GM23338 (cell line): ENCODE measurements at regions not wholly inside any gene's neighbourhood (a gene's known extent, or its start where the extent isn't known, plus 50 kb on each side); places are given as distances from the start of the nearest gene placed in this dataset.
"Not testable (repeated sequence)": the region's sequence is repeated elsewhere in the genome, so short reads cannot be mapped to it uniquely, and the experiment has no call there.

ENCODE experiments used
- ATAC-seq: fragments of 200-7000 bp; cut with Tn5 transposase; 3 replicates; pipeline ENCODE4 v1.9.1; 2020
- DNase-seq: peaks from one replicate; pipeline ENCODE4 v3.0.0-alpha.2; 2015; ENCODE audit warnings: low spot score
- H2AFZ ChIP-seq: fragments of 200-600 bp; sonication (generic); 2 replicates; pipeline ENCODE4 v1.8.0; 2016; ENCODE audit warnings: antibody characterized with exemption, mild to moderate bottlenecking, moderate library complexity
- H3F3A ChIP-seq: fragments of 200-600 bp; sonication (generic); replicated peaks from 2 replicates; pipeline ENCODE4 v1.8.0; 2017; ENCODE audit warnings: antibody characterized with exemption, mixed run types, low read depth
- H3K27ac ChIP-seq: fragments of 200-600 bp; sonication (generic); 2 replicates; pipeline ENCODE4 v1.6.1; 2016; ENCODE audit warnings: low read depth
- H3K27me3 ChIP-seq: fragments of 200-600 bp; sonication (generic); 2 replicates; pipeline ENCODE4 v1.8.0; 2016; ENCODE audit warnings: mild to moderate bottlenecking, mixed run types, moderate library complexity; ENCODE audit not compliant: insufficient read depth
- H3K36me3 ChIP-seq: fragments of 200-600 bp; sonication (generic); 2 replicates; pipeline ENCODE4 v1.8.0; 2016; ENCODE audit warnings: mild to moderate bottlenecking; ENCODE audit not compliant: insufficient read depth
- H3K4me1 ChIP-seq: fragments of 200-600 bp; sonication (generic); 2 replicates; pipeline ENCODE4 v1.8.0; 2016; ENCODE audit warnings: mild to moderate bottlenecking, moderate library complexity; ENCODE audit not compliant: insufficient read depth
- H3K4me2 ChIP-seq: fragments of 200-600 bp; sonication (generic); 2 replicates; pipeline ENCODE4 v1.7.1; 2017; ENCODE audit warnings: mixed run types
- H3K4me3 ChIP-seq: fragments of 200-600 bp; sonication (generic); 2 replicates; pipeline ENCODE4 v1.6.1; 2016; ENCODE audit warnings: mixed run types
- H3K79me2 ChIP-seq: fragments of 200-600 bp; sonication (generic); replicated peaks from 2 replicates; pipeline ENCODE4 v1.8.0; 2017; ENCODE audit warnings: mild to moderate bottlenecking; ENCODE audit not compliant: insufficient read depth
- H3K9me2 ChIP-seq: fragments of 200-600 bp; sonication (generic); 2 replicates; pipeline ENCODE4 v1.8.0; 2017; ENCODE audit not compliant: insufficient read depth
- H4K20me1 ChIP-seq: fragments of 200-600 bp; sonication (generic); replicated peaks from 2 replicates; pipeline ENCODE4 v1.8.0; 2017; ENCODE audit warnings: mild to moderate bottlenecking; ENCODE audit not compliant: insufficient read depth
- H3K27ac Mint-ChIP-seq: 2 replicates; pipeline ENCODE4 v1.8.0; 2020; ENCODE audit warnings: inconsistent platforms, mild to moderate bottlenecking, moderate library complexity, mixed read lengths
- H3K27me3 Mint-ChIP-seq: 3 replicates; pipeline ENCODE4 v1.8.0; 2022; ENCODE audit warnings: low read depth, mild to moderate bottlenecking, moderate library complexity, mixed read lengths, inconsistent platforms; ENCODE audit not compliant: insufficient read depth, poor library complexity
- H3K36me3 Mint-ChIP-seq: 3 replicates; pipeline ENCODE4 v1.8.0; 2021; ENCODE audit warnings: low read depth, mild to moderate bottlenecking, inconsistent platforms, moderate library complexity, mixed read lengths
- H3K4me1 Mint-ChIP-seq: 3 replicates; pipeline ENCODE4 v1.8.0; 2020; ENCODE audit warnings: mild to moderate bottlenecking, inconsistent platforms, mixed read lengths
- H3K4me3 Mint-ChIP-seq: 3 replicates; pipeline ENCODE4 v1.8.0; 2021; ENCODE audit warnings: moderate library complexity, mild to moderate bottlenecking, inconsistent platforms, mixed read lengths
- H3K9me3 Mint-ChIP-seq: 3 replicates; pipeline ENCODE4 v1.8.0; 2020; ENCODE audit warnings: moderate library complexity, mild to moderate bottlenecking, inconsistent platforms, mixed read lengths
- CREB1 ChIP-seq: fragments of 250-450 bp; sonication (Bioruptor Pico); IDR thresholded peaks from 2 replicates; pipeline ENCODE4 v1.5.0; 2020; ENCODE audit warnings: low read depth, mild to moderate bottlenecking, moderate library complexity
- EZH2 ChIP-seq: fragments of 200-600 bp; sonication (generic); IDR thresholded peaks from one replicate; pipeline ENCODE4 v1.8.0; 2017; ENCODE audit warnings: antibody characterized with exemption, mild to moderate bottlenecking, low read depth; ENCODE audit not compliant: unreplicated experiment
- EZH2phosphoT487 ChIP-seq: fragments of 200-600 bp; sonication (generic); IDR thresholded peaks from one replicate; pipeline ENCODE4 v1.8.1; 2018; ENCODE audit warnings: antibody characterized with exemption; ENCODE audit not compliant: unreplicated experiment
- JUNB ChIP-seq: IDR thresholded peaks from one replicate; pipeline ENCODE4 v1.6.1; 2016; ENCODE audit warnings: antibody characterized with exemption; ENCODE audit not compliant: unreplicated experiment
- NANOG ChIP-seq: IDR thresholded peaks from 2 replicates; pipeline ENCODE4 v1.6.1; 2016; ENCODE audit warnings: antibody characterized with exemption, borderline replicate concordance
- POLR2AphosphoS5 ChIP-seq: IDR thresholded peaks from 2 replicates; pipeline ENCODE4 v1.6.1; 2016; ENCODE audit warnings: antibody characterized with exemption, low read depth
- ZNF114 ChIP-seq: fragments of 250-450 bp; sonication (Bioruptor Pico); IDR thresholded peaks from 2 replicates; pipeline ENCODE4 v1.5.0; 2020; ENCODE audit warnings: mild to moderate bottlenecking, moderate library complexity
- ZNF331 ChIP-seq: fragments of 250-450 bp; sonication (Bioruptor Pico); IDR thresholded peaks from 2 replicates; pipeline ENCODE4 v1.5.0; 2020; ENCODE audit warnings: low read depth, mild to moderate bottlenecking, moderate library complexity
- ZNF462 ChIP-seq: fragments of 250-450 bp; sonication (Bioruptor Pico); IDR thresholded peaks from 2 replicates; pipeline ENCODE4 v1.5.0; 2020; ENCODE audit warnings: mild to moderate bottlenecking, moderate library complexity
- TF ChIP-seq, protein P1 (sequence below), 2 experiments: fragments of 200-600 bp in 1 of 2; sonication (generic) in 1 of 2; conservative IDR thresholded peaks; 2 replicates each; pipeline versions ENCODE4 v1.5.1 to v1.6.1; 2016 to 2017; ENCODE audit warnings: antibody characterized with exemption in 2 of 2, low read depth in 2 of 2, mild to moderate bottlenecking in 2 of 2, moderate library complexity in 1 of 2

- no peak for TF ChIP-seq ZNF462 (CRISPR knock-in tag)
- no peak for TF ChIP-seq ZNF331 (CRISPR knock-in tag)
- TF ChIP-seq EZH2phosphoT487: no peak
- no peak for TF ChIP-seq JUNB
- no peak for TF ChIP-seq POLR2AphosphoS5
- no peak for TF ChIP-seq CREB1 (CRISPR knock-in tag)
These were observed 192.6 kb upstream of the CXCL12 start (continued) for GRCh38 chr10:44577533-44577932.

GRCh38 chr10:44578271-44578670, 193.4 kb upstream of the CXCL12 start:
- Mint-ChIP-seq H3K4me3 (no peak overlapping the region), H3K4me1 (no peaks in the 10 kb centered on the region), H3K36me3 (no peaks in the 10 kb centered on the region), H3K9me3 (peaks cover 3% of the 10 kb centered on the region), H3K27ac (0 out of 2 replicates have a peak overlapping the region, but pooled peaks have one; percentile 45), H3K27me3 (peaks cover 8% of the 10 kb centered on the region)
- ATAC-seq: no peak
- Histone ChIP-seq H3F3A (no peaks in the 10 kb centered on the region), H3K4me2 (no peak overlapping the region), H3K79me2 (no peaks in the 10 kb centered on the region), H3K4me1 (no peaks in the 10 kb centered on the region), H3K9me2 (no peaks in the 10 kb centered on the region), H2AFZ (no peak overlapping the region), H3K4me3 (no peak overlapping the region), H3K36me3 (no peaks in the 10 kb centered on the region), H3K27me3 (no peaks in the 10 kb centered on the region), H3K27ac (no peak overlapping the region), H4K20me1 (no peaks in the 10 kb centered on the region)
- no peak for DNase-seq
- no peak for TF ChIP-seq ZNF114 (CRISPR knock-in tag)
- TF ChIP-seq EZH2: no peak
- no peak for TF ChIP-seq EZH2phosphoT487
- no peak for TF ChIP-seq JUNB
- TF ChIP-seq, protein P1, sequence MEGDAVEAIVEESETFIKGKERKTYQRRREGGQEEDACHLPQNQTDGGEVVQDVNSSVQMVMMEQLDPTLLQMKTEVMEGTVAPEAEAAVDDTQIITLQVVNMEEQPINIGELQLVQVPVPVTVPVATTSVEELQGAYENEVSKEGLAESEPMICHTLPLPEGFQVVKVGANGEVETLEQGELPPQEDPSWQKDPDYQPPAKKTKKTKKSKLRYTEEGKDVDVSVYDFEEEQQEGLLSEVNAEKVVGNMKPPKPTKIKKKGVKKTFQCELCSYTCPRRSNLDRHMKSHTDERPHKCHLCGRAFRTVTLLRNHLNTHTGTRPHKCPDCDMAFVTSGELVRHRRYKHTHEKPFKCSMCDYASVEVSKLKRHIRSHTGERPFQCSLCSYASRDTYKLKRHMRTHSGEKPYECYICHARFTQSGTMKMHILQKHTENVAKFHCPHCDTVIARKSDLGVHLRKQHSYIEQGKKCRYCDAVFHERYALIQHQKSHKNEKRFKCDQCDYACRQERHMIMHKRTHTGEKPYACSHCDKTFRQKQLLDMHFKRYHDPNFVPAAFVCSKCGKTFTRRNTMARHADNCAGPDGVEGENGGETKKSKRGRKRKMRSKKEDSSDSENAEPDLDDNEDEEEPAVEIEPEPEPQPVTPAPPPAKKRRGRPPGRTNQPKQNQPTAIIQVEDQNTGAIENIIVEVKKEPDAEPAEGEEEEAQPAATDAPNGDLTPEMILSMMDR (conservative IDR thresholded peaks at IDR 0.05; ENCODE audit: low read depth in 2 of 2): no peak
- TF ChIP-seq NANOG: no peak

- H3K9me2 ChIP-seq, H3K4me3 ChIP-seq, H3F3A ChIP-seq, H3K4me1 Mint-ChIP-seq, H3K9me3 Mint-ChIP-seq, H3K4me2 ChIP-seq, H4K20me1 ChIP-seq, DNase-seq, H3K4me3 Mint-ChIP-seq, ATAC-seq, H3K36me3 ChIP-seq, H3K27me3 ChIP-seq, H3K36me3 Mint-ChIP-seq, H3K4me1 ChIP-seq, H3K27ac ChIP-seq, H2AFZ ChIP-seq, H3K27ac Mint-ChIP-seq, H3K27me3 Mint-ChIP-seq, H3K79me2 ChIP-seq: not testable (repeated sequence)
These were observed 194.1 kb upstream of the CXCL12 start for GRCh38 chr10:44578963-44579362.
